B cell (primary cell): ENCODE measurements at regions not wholly inside any gene's neighbourhood (a gene's known extent, or its start where the extent isn't known, plus 50 kb on each side); places are given as distances from the start of the nearest gene placed in this dataset.

Experiments used
- ATAC-seq: fragments of 200-7000 bp; cut with Tn5 transposase; one replicate; pipeline ENCODE4 v1.10.0; 2021; ENCODE audit warnings: low read depth, mild to moderate bottlenecking, moderate number of reproducible peaks, moderate library complexity
- CTCF ChIA-PET: fragments of 350-600 bp; sonication (Branson Sonifier 250); formaldehyde crosslinking; loops from one replicate; lab custom pipeline; 2021; ENCODE audit warnings: antibody characterized with exemption, inconsistent platforms; lab: Charles Lee
- POLR2A ChIA-PET: fragments of 350-600 bp; sonication (Branson Sonifier 250); formaldehyde crosslinking; loops from one replicate; lab custom pipeline; 2021; ENCODE audit warnings: antibody characterized with exemption; lab: Charles Lee
- DNase-seq: peaks from one replicate; pipeline ENCODE4 v3.0.0; 2013
- H2AFZ ChIP-seq: 2 replicates; pipeline ENCODE4 v1.6.1; 2012; ENCODE audit warnings: mild to moderate bottlenecking, low read depth, low read length; ENCODE audit not compliant: insufficient read depth, poor library complexity, severe bottlenecking
- H3K27ac ChIP-seq, 2 donors: 1 replicate in 1 of 2; 2 replicates in 1 of 2; pipeline ENCODE4 v1.5.1; 2012 to 2013; ENCODE audit warnings: low read length in 2 of 2, mild to moderate bottlenecking in 2 of 2, moderate library complexity in 1 of 2
- H3K27me3 ChIP-seq, 4 experiments: fragments of 200-600 bp in 1 of 4; sonication (generic) in 1 of 4; replicated peaks in 1 of 4; 1 replicate in 2 of 4; 2 replicates in 2 of 4; pipeline versions ENCODE4 v1.6.1 to v1.7.0; 2013 to 2016; ENCODE audit warnings: low read length in 3 of 4, mild to moderate bottlenecking in 2 of 4, mixed read lengths in 1 of 4, moderate library complexity in 1 of 4; ENCODE audit not compliant: insufficient read depth in 4 of 4, control insufficient read depth in 3 of 4; ENCODE audit errors: control extremely low read depth in 1 of 4
- H3K36me3 ChIP-seq, 2 experiments: replicated peaks in 1 of 2; 1 replicate in 1 of 2; 2 replicates in 1 of 2; pipeline versions ENCODE4 v1.6.1 to v1.7.1; 2013; ENCODE audit warnings: low read length in 1 of 2; ENCODE audit not compliant: insufficient read depth in 2 of 2, control insufficient read depth in 1 of 2; ENCODE audit errors: control extremely low read depth in 1 of 2, extremely low read depth in 1 of 2
- H3K4me1 ChIP-seq, 2 donors: fragments of 200-600 bp in 1 of 2; sonication (generic) in 1 of 2; 1 replicate in 1 of 2; 2 replicates in 1 of 2; pipeline versions ENCODE4 v1.5.1 to v1.6.1; 2013 to 2017; ENCODE audit warnings: low read length in 2 of 2; ENCODE audit not compliant: control insufficient read depth in 2 of 2, insufficient read depth in 2 of 2
- H3K4me2 ChIP-seq: replicated peaks from 2 replicates; pipeline ENCODE3; 2012; ENCODE audit warnings: mild to moderate bottlenecking, low read depth, low read length; ENCODE audit not compliant: poor library complexity, severe bottlenecking
- H3K4me3 ChIP-seq, 5 experiments: fragments of 200-600 bp in 1 of 5; sonication (generic) in 1 of 5; 1 replicate in 3 of 5; 2 replicates in 2 of 5; pipeline versions ENCODE4 v1.5.1 to v1.7.0; 2011 to 2016; ENCODE audit warnings: low read length in 4 of 5, mild to moderate bottlenecking in 4 of 5, low read depth in 2 of 5, control low read depth in 1 of 5, moderate library complexity in 1 of 5; ENCODE audit not compliant: insufficient read depth in 1 of 5; ENCODE audit errors: control extremely low read depth in 1 of 5, extremely low read depth in 1 of 5
- H3K79me2 ChIP-seq: fragments of 200-600 bp; sonication (generic); one replicate; pipeline ENCODE4 v1.6.0; 2016; ENCODE audit warnings: low read length; ENCODE audit not compliant: control insufficient read depth, insufficient read depth
- H3K9ac ChIP-seq: fragments of 200-600 bp; sonication (generic); 2 replicates; pipeline ENCODE4 v1.6.1; 2017; ENCODE audit warnings: mild to moderate bottlenecking, low read length, moderate library complexity
- H3K9me3 ChIP-seq, 3 donors: one replicate each; pipeline versions ENCODE4 v1.6.1 to v1.7.1; 2013; ENCODE audit warnings: low read length in 2 of 3; ENCODE audit not compliant: control insufficient read depth in 2 of 3, insufficient read depth in 1 of 3; ENCODE audit errors: control extremely low read depth in 1 of 3
- H4K20me1 ChIP-seq: 2 replicates; pipeline ENCODE4 v1.6.0; 2012; ENCODE audit warnings: mild to moderate bottlenecking, low read length; ENCODE audit not compliant: insufficient read depth, control insufficient read depth, poor library complexity, severe bottlenecking
- H3K27ac Mint-ChIP-seq: one replicate; pipeline ENCODE4 v1.8.0; 2021; ENCODE audit warnings: mixed read lengths
- H3K27me3 Mint-ChIP-seq: one replicate; pipeline ENCODE4 v1.8.0; 2021; ENCODE audit warnings: mixed read lengths
- H3K4me1 Mint-ChIP-seq: one replicate; pipeline ENCODE4 v1.8.0; 2021; ENCODE audit warnings: mixed read lengths
- H3K4me3 Mint-ChIP-seq: one replicate; pipeline ENCODE4 v1.8.0; 2021; ENCODE audit warnings: mixed read lengths
- H3K9me3 Mint-ChIP-seq: one replicate; pipeline ENCODE4 v1.8.0; 2022; ENCODE audit warnings: mixed read lengths; ENCODE audit not compliant: insufficient read depth
- CTCF ChIP-seq: fragments of 200-600 bp; IDR thresholded peaks from one replicate; pipeline ENCODE4 v1.8.0; 2022; ENCODE audit warnings: antibody characterized with exemption, mild to moderate bottlenecking
- EZH2 ChIP-seq: IDR thresholded peaks from 2 replicates; pipeline ENCODE4 v1.6.1; 2012; ENCODE audit warnings: borderline replicate concordance, low read depth, mild to moderate bottlenecking, moderate library complexity, low read length; ENCODE audit not compliant: insufficient read depth, poor library complexity, severe bottlenecking
- WGBS: methylation state at CpG from one replicate; pipeline ENCODE4 v1.1.5; 2013; ENCODE audit warnings: missing lambda C conversion rate; ENCODE audit not compliant: insufficient coverage; 5-methylcytosine and 5-hydroxymethylcytosine counted together
- intact Hi-C: fragments of 100-400 bp; cut with micrococcal nuclease; formaldehyde crosslinking; loops from one replicate; pipeline ENCODE4 v1.10.0; 2022

- no CpG with 5 or more reads among the region's 3 CpGs for WGBS
- POLR2A ChIA-PET = no interaction called here
Measured at GRCh38 chr4:188714907-188715306, 575.7 kb downstream of the TRIML1 start.

GRCh38 chr4:188717661-188718060 is 578.4 kb downstream of the TRIML1 start:
- H3K79me2 ChIP-seq = no peaks in the 10 kb centered on the region
- no peaks in the 10 kb centered on the region for H3K4me1 ChIP-seq
- no peak overlapping the region for H3K27ac ChIP-seq
- CTCF ChIA-PET = no interaction called here
- no peak overlapping the region for H2AFZ ChIP-seq
- intact Hi-C loops = no loop called here
- H3K4me3 ChIP-seq = no peak overlapping the region
- no peak overlapping the region for H3K4me2 ChIP-seq
- H3K27me3 ChIP-seq = no peaks in the 10 kb centered on the region
- H3K27me3 Mint-ChIP-seq = no peaks in the 10 kb centered on the region
- no peaks in the 10 kb centered on the region for H4K20me1 ChIP-seq
- no peak overlapping the region for H3K9ac ChIP-seq
- no peaks in the 10 kb centered on the region for H3K4me1 Mint-ChIP-seq
- no peak overlapping the region for H3K27ac Mint-ChIP-seq
- ATAC-seq = no peak
- no peaks in the 10 kb centered on the region for H3K36me3 ChIP-seq
- no peak for DNase-seq
- 100% methylated on average over 1 of the region's 2 CpGs for WGBS
- peaks cover 0 to 3% (median 0%) of the 10 kb centered on the region in 3 donors for H3K9me3 ChIP-seq
- no peak overlapping the region for H3K4me3 Mint-ChIP-seq
- TF ChIP-seq CTCF (no peak), EZH2 (no peak)
- peaks cover 7% of the 10 kb centered on the region for H3K9me3 Mint-ChIP-seq
- POLR2A ChIA-PET = no interaction called here

More at GRCh38 chr4:188714907-188715306, 575.7 kb downstream of the TRIML1 start:
- no peaks in the 10 kb centered on the region for H3K27me3 ChIP-seq
- H3K4me3 Mint-ChIP-seq = no peak overlapping the region
- no peak overlapping the region for H3K27ac ChIP-seq
- no peak overlapping the region for H3K27ac Mint-ChIP-seq
- no peak overlapping the region for H3K9ac ChIP-seq
- no peak overlapping the region for H3K4me2 ChIP-seq
- CTCF ChIA-PET = no interaction called here
- ATAC-seq = no peak
- TF ChIP-seq CTCF = no peak
- no peak for TF ChIP-seq EZH2
- H3K27me3 Mint-ChIP-seq = no peaks in the 10 kb centered on the region
- no peak overlapping the region for H2AFZ ChIP-seq
- no peaks in the 10 kb centered on the region for H3K4me1 ChIP-seq
- intact Hi-C loops = no loop called here
- H3K4me3 ChIP-seq = no peak overlapping the region
- peaks cover 4% of the 10 kb centered on the region for H3K9me3 Mint-ChIP-seq
- no peak for DNase-seq
- H3K79me2 ChIP-seq = no peaks in the 10 kb centered on the region
- H3K36me3 ChIP-seq = no peaks in the 10 kb centered on the region
- H3K4me1 Mint-ChIP-seq = no peaks in the 10 kb centered on the region
- H4K20me1 ChIP-seq = no peaks in the 10 kb centered on the region
- no peaks in the 10 kb centered on the region for H3K9me3 ChIP-seq
